ENCODE measurements at regions not wholly inside any gene's neighbourhood (a gene's known extent, or its start where the extent isn't known, plus 50 kb on each side); places are given as distances from the start of the nearest gene placed in this dataset.

DNA sequence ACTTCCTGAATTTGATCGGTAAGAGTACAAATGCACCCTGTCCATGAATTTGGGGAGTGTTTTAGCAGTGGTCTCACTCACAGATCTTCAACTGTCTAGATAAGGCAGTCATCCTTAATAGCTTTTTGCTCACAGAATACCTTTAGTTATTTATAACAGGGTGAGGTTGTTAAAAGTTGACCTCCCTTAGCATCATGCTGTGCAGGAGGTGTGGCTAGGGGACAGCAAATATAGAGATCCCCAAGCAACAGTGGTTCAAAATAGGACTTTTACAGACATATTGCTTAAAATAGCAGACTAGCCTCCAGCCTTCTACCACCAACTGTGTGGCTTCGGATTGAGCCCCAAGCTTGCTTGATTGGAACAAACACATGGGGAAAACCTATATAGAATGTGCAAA is 724.4 kb downstream of the TLE1 start:
- Histone ChIP-seq H4K20me1 (ENCODE audit: insufficient read depth, low read depth, low read length) (no peaks in the 10 kb centered on the region), H3K36me3 (ENCODE audit: insufficient read depth, low read length) (no peaks in the 10 kb centered on the region), H2AFZ (ENCODE audit: low read length) (no peak overlapping the region), H3K27me3 (ENCODE audit: low read length) (no peaks in the 10 kb centered on the region), H3K9me3 (ENCODE audit: low read length) (peaks cover 21% of the 10 kb centered on the region), H3K4me1 (ENCODE audit: low read length) (no peaks in the 10 kb centered on the region), H3K4me2 (ENCODE audit: low read depth, low read length, poor library complexity, severe bottlenecking) (no peak overlapping the region), H3K27ac (ENCODE audit: low read length) (no peak overlapping the region), H3K79me2 (ENCODE audit: low read length) (no peaks in the 10 kb centered on the region), H3K4me3 (ENCODE audit: low read length) (no peak overlapping the region), H3K9me2 (replicated peaks; ENCODE audit: insufficient read depth, low read length) (0 out of 2 replicates have a peak, but pooled peaks cover 2% of the 10 kb centered on the region), H3K9ac (ENCODE audit: low read length) (no peak overlapping the region)
- no peak for DNase-seq

- H3K9ac ChIP-seq (ENCODE audit: low read length), result no peak overlapping the region
- H3K4me2 ChIP-seq (ENCODE audit: low read depth, low read length, poor library complexity, severe bottlenecking), result no peak overlapping the region
- H3K36me3 ChIP-seq (ENCODE audit: insufficient read depth, low read length), result no peaks in the 10 kb centered on the region
Observed at GRCh38 chr9:80964374-80964773, 725.0 kb downstream of the TLE1 start.

DNA sequence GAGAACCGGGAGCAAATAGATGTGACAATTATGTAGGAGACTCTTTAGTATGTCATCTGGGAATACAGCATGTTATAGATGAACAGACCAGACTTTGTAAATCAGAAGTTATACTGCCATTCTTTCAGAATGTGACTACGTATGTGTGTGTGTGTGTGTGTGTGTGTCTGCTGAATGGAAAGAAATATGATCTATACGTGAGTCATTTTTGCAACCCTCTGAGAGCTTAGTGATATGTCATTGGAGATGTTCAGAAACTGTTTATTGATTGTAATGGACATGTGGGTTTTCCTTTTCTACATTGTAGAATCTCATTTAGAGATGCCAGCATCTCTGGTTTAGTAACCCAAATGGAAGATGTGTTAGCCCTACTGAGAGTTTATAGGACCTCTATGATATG is 731.5 kb downstream of the TLE1 start:
- Histone ChIP-seq H3K4me1 (ENCODE audit: low read length) (no peaks in the 10 kb centered on the region), H3K9ac (ENCODE audit: low read length) (no peak overlapping the region), H3K9me3 (ENCODE audit: low read length) (peaks cover 7% of the 10 kb centered on the region), H2AFZ (ENCODE audit: low read length) (no peak overlapping the region), H3K36me3 (ENCODE audit: insufficient read depth, low read length) (no peaks in the 10 kb centered on the region), H3K27ac (ENCODE audit: low read length) (no peak overlapping the region), H3K27me3 (ENCODE audit: low read length) (no peaks in the 10 kb centered on the region), H4K20me1 (ENCODE audit: insufficient read depth, low read depth, low read length) (no peaks in the 10 kb centered on the region), H3K4me3 (ENCODE audit: low read length) (no peak overlapping the region), H3K9me2 (replicated peaks; ENCODE audit: insufficient read depth, low read length) (no peaks in the 10 kb centered on the region), H3K79me2 (ENCODE audit: low read length) (no peaks in the 10 kb centered on the region), H3K4me2 (ENCODE audit: low read depth, low read length, poor library complexity, severe bottlenecking) (no peak overlapping the region)
- no peak for DNase-seq

More at GRCh38 chr9:80964374-80964773, 725.0 kb downstream of the TLE1 start:
- Histone ChIP-seq H2AFZ (ENCODE audit: low read length) (no peak overlapping the region), H3K4me1 (ENCODE audit: low read length) (no peaks in the 10 kb centered on the region), H3K4me3 (ENCODE audit: low read length) (no peak overlapping the region), H3K27me3 (ENCODE audit: low read length) (no peaks in the 10 kb centered on the region), H3K27ac (ENCODE audit: low read length) (no peak overlapping the region), H3K9me2 (replicated peaks; ENCODE audit: insufficient read depth, low read length) (0 out of 2 replicates have a peak, but pooled peaks cover 2% of the 10 kb centered on the region), H3K9me3 (ENCODE audit: low read length) (peaks cover 21% of the 10 kb centered on the region), H3K79me2 (ENCODE audit: low read length) (no peaks in the 10 kb centered on the region), H4K20me1 (ENCODE audit: insufficient read depth, low read depth, low read length) (no peaks in the 10 kb centered on the region)
- no peak for DNase-seq

GRCh38 chr9:80954521-80954920 is 734.8 kb downstream of the TLE1 start:
- Histone ChIP-seq H3K4me1 (ENCODE audit: low read length) (no peaks in the 10 kb centered on the region), H3K4me2 (ENCODE audit: low read depth, low read length, poor library complexity, severe bottlenecking) (no peak overlapping the region), H3K9me3 (ENCODE audit: low read length) (peaks cover 7% of the 10 kb centered on the region; the same call in 1 of the 2 replicates), H3K79me2 (ENCODE audit: low read length) (no peaks in the 10 kb centered on the region), H3K27me3 (ENCODE audit: low read length) (no peaks in the 10 kb centered on the region), H3K9ac (ENCODE audit: low read length) (no peak overlapping the region), H3K27ac (ENCODE audit: low read length) (no peak overlapping the region), H3K9me2 (replicated peaks; ENCODE audit: insufficient read depth, low read length) (no peaks in the 10 kb centered on the region), H3K4me3 (ENCODE audit: low read length) (no peak overlapping the region), H4K20me1 (ENCODE audit: insufficient read depth, low read depth, low read length) (no peaks in the 10 kb centered on the region), H2AFZ (ENCODE audit: low read length) (no peak overlapping the region), H3K36me3 (ENCODE audit: insufficient read depth, low read length) (no peaks in the 10 kb centered on the region)
- no peak for DNase-seq

DNA sequence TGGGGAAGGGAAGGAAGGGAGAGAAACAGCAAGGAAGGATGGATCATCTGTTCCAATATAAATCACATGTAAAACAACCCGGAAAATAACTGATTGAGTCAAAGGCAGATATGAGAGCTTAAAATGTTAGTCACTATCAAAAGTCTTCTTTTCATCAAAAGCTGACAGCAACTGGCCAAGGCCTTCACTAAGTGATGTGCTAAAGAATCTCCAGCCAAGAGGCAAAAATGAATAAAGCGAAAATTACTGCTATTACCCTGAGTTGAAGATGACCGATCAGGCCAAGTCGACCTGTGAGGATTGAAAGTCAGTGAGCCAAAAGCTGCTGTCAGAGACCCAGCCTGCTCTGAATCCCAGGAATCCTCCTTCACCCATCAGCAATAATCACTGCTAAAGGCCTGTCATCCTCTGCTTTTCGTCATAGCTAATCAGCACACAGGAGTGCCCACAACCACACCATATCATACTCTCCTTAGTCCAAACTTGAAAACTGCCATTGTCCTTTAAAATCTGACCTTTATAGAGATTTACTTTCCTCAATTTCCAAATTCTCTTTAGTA is 736.9 kb downstream of the TLE1 start:
- H4K20me1 ChIP-seq (ENCODE audit: insufficient read depth, low read depth, low read length), result no peaks in the 10 kb centered on the region
- no peak overlapping the region for H3K27ac ChIP-seq (ENCODE audit: low read length)
- no peak overlapping the region for H3K4me2 ChIP-seq (ENCODE audit: low read depth, low read length, poor library complexity, severe bottlenecking)
- no peak overlapping the region for H2AFZ ChIP-seq (ENCODE audit: low read length)
- no peaks in the 10 kb centered on the region for H3K36me3 ChIP-seq (ENCODE audit: insufficient read depth, low read length)
- no peak overlapping the region for H3K4me3 ChIP-seq (ENCODE audit: low read length)
- no peaks in the 10 kb centered on the region for H3K9me2 ChIP-seq (replicated peaks; ENCODE audit: insufficient read depth, low read length)
- H3K4me1 ChIP-seq (ENCODE audit: low read length), result no peaks in the 10 kb centered on the region
- no peak for DNase-seq
- 0 out of 2 replicates have a peak, but pooled peaks cover 3% of the 10 kb centered on the region for H3K9me3 ChIP-seq (ENCODE audit: low read length)
- H3K79me2 ChIP-seq (ENCODE audit: low read length), result no peaks in the 10 kb centered on the region
- no peak overlapping the region for H3K9ac ChIP-seq (ENCODE audit: low read length)
- H3K27me3 ChIP-seq (ENCODE audit: low read length), result no peaks in the 10 kb centered on the region

- Histone ChIP-seq H3K79me2 (ENCODE audit: low read length) (no peaks in the 10 kb centered on the region), H2AFZ (ENCODE audit: low read length) (no peak overlapping the region), H3K4me1 (ENCODE audit: low read length) (no peaks in the 10 kb centered on the region), H3K9ac (ENCODE audit: low read length) (no peak overlapping the region), H3K4me2 (ENCODE audit: low read depth, low read length, poor library complexity, severe bottlenecking) (no peak overlapping the region), H3K27me3 (ENCODE audit: low read length) (no peaks in the 10 kb centered on the region), H3K4me3 (ENCODE audit: low read length) (no peak overlapping the region), H3K9me3 (ENCODE audit: low read length) (peaks cover 6% of the 10 kb centered on the region; the same call in 1 of the 2 replicates), H3K27ac (ENCODE audit: low read length) (no peak overlapping the region), H3K36me3 (ENCODE audit: insufficient read depth, low read length) (no peaks in the 10 kb centered on the region), H3K9me2 (replicated peaks; ENCODE audit: insufficient read depth, low read length) (no peaks in the 10 kb centered on the region), H4K20me1 (ENCODE audit: insufficient read depth, low read depth, low read length) (no peaks in the 10 kb centered on the region)
- DNase-seq, result no peak
Observed at GRCh38 chr9:80951675-80952074, 737.7 kb downstream of the TLE1 start.

- Histone ChIP-seq H3K79me2 (ENCODE audit: low read length) (no peaks in the 10 kb centered on the region), H3K4me3 (ENCODE audit: low read length) (no peak overlapping the region), H3K36me3 (ENCODE audit: insufficient read depth, low read length) (no peaks in the 10 kb centered on the region), H3K27me3 (ENCODE audit: low read length) (no peaks in the 10 kb centered on the region), H3K9me2 (replicated peaks; ENCODE audit: insufficient read depth, low read length) (no peaks in the 10 kb centered on the region), H3K9me3 (ENCODE audit: low read length) (peaks cover 8% of the 10 kb centered on the region; the same call in 1 of the 2 replicates), H3K4me1 (ENCODE audit: low read length) (no peaks in the 10 kb centered on the region), H3K9ac (ENCODE audit: low read length) (no peak overlapping the region), H3K27ac (ENCODE audit: low read length) (no peak overlapping the region), H3K4me2 (ENCODE audit: low read depth, low read length, poor library complexity, severe bottlenecking) (no peak overlapping the region), H2AFZ (ENCODE audit: low read length) (no peak overlapping the region), H4K20me1 (ENCODE audit: insufficient read depth, low read depth, low read length) (no peaks in the 10 kb centered on the region)
- no peak for DNase-seq
Observed at GRCh38 chr9:80948876-80949275, 740.5 kb downstream of the TLE1 start.

- Histone ChIP-seq H3K79me2 (ENCODE audit: low read length) (no peaks in the 10 kb centered on the region), H3K4me1 (ENCODE audit: low read length) (no peaks in the 10 kb centered on the region), H3K27me3 (ENCODE audit: low read length) (no peaks in the 10 kb centered on the region), H3K27ac (ENCODE audit: low read length) (no peak overlapping the region), H2AFZ (ENCODE audit: low read length) (no peak overlapping the region), H4K20me1 (ENCODE audit: insufficient read depth, low read depth, low read length) (no peaks in the 10 kb centered on the region), H3K9me2 (replicated peaks; ENCODE audit: insufficient read depth, low read length) (no peaks in the 10 kb centered on the region), H3K4me3 (ENCODE audit: low read length) (no peak overlapping the region), H3K4me2 (ENCODE audit: low read depth, low read length, poor library complexity, severe bottlenecking) (no peak overlapping the region), H3K9me3 (ENCODE audit: low read length) (peaks cover 5% of the 10 kb centered on the region; the same call in 1 of the 2 replicates), H3K36me3 (ENCODE audit: insufficient read depth, low read length) (no peaks in the 10 kb centered on the region), H3K9ac (ENCODE audit: low read length) (no peak overlapping the region)
- DNase-seq, result no peak
Observed at GRCh38 chr9:80948066-80948465, 741.3 kb downstream of the TLE1 start.

All from Karpas-422 (cell line).